ENCODE measurements at regions not wholly inside any gene's neighbourhood (a gene's known extent, or its start where the extent isn't known, plus 50 kb on each side); places are given as distances from the start of the nearest gene placed in this dataset.

DNA sequence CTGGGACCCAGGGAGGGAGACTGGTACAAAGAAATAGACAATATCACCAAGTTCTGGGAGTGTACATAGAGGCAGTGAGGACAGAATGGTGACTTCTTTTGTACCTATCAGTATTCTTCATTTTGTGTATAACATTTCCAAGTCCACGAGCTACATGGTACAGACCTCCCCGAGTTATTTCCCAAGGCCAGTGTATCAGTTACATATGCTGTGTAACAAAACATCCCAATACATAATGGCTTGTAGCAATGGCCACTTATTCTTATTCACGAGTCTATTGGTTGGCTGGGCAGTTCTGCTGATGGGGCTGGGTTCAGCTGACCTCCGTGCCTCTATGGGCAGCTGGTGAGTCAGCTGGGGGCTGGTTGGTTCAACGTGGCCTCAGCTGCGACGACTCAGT lies 98.7 kb upstream of the RFLNA start:
- WGBS, 2 experiments (ENCODE audit: extremely low coverage in 1 of 2, insufficient coverage in 1 of 2, insufficient read length in 1 of 2, insufficient replicate concordance in 2 of 2, low coverage in 1 of 2, low lambda C conversion rate in 2 of 2, missing lambda C conversion rate in 1 of 2): 87% methylated on average over 7 of the region's 7 CpGs; no CpG with 5 or more reads in 1 of the 2 experiments

More for the DNA sequence above, 98.7 kb upstream of the RFLNA start:
- no peak overlapping the region for H4K5ac ChIP-seq (ENCODE audit: insufficient read length, low read depth, low read length)
- no peak overlapping the region for H3K4me3 ChIP-seq (ENCODE audit: extremely low read depth in 1 of 4, insufficient read depth in 2 of 4, low read depth in 3 of 4, low read length in 4 of 4)
- H2BK5ac ChIP-seq (ENCODE audit: low read depth, low read length): no peak overlapping the region
- H3K56ac ChIP-seq (replicated peaks; ENCODE audit: insufficient read length, low read depth, low read length): no peak overlapping the region
- H4K8ac ChIP-seq (ENCODE audit: extremely low read depth, insufficient read depth, low read length): no peak overlapping the region
- H2AFZ ChIP-seq (ENCODE audit: low read length): no peak overlapping the region
- H3K9ac ChIP-seq (replicated peaks in 1 of 4; ENCODE audit: extremely low read depth in 1 of 4, low read depth in 3 of 4, low read length in 3 of 4): no peak overlapping the region
- H3K4ac ChIP-seq (replicated peaks; ENCODE audit: insufficient read length, low read depth, low read length): no peak overlapping the region
- no peak for FAIRE-seq
- H4K20me1 ChIP-seq (replicated peaks in 1 of 2; ENCODE audit: control insufficient read depth in 1 of 2, insufficient read depth in 2 of 2, low read length in 2 of 2): no peaks in the 10 kb centered on the region
- H3K27me3 ChIP-seq (replicated peaks in 1 of 4; ENCODE audit: control insufficient read depth in 3 of 4, extremely low read depth in 1 of 4, insufficient read depth in 3 of 4, low read length in 3 of 4): no peaks in the 10 kb centered on the region; a peak in 1 of 7 replicates
- H3K23me2 ChIP-seq (ENCODE audit: low read depth, low read length): peaks cover 1% of the 10 kb centered on the region; the same call in 1 of the 2 replicates
- H3K27ac ChIP-seq (ENCODE audit: low read depth, low read length): no peak overlapping the region
- H3K79me1 ChIP-seq (ENCODE audit: low read depth, low read length): no peaks in the 10 kb centered on the region
- H3K14ac ChIP-seq (ENCODE audit: insufficient read length): no peak overlapping the region
- H3K79me2 ChIP-seq (ENCODE audit: control insufficient read depth in 1 of 2, insufficient read depth in 2 of 2, low read length in 2 of 2): no peaks in the 10 kb centered on the region
- no peak overlapping the region for H3K4me2 ChIP-seq (ENCODE audit: insufficient read depth in 1 of 2, low read depth in 2 of 2, low read length in 2 of 2)
- TF ChIP-seq JUN (IDR thresholded peaks at IDR 0.05; ENCODE audit: low read depth, low read length) (no peak), KDM1A (IDR thresholded peaks at IDR 0.05; ENCODE audit: borderline replicate concordance, low read length) (no peak), SRF (IDR thresholded peaks at IDR 0.05; ENCODE audit: low read depth, low read length) (no peak), CREB1 (IDR thresholded peaks at IDR 0.05) (no peak), RXRA (IDR thresholded peaks at IDR 0.05; ENCODE audit: insufficient read depth, low read depth, low read length) (no peak), SIX5 (IDR thresholded peaks at IDR 0.05; ENCODE audit: low read depth, low read length) (no peak), EGR1 (IDR thresholded peaks at IDR 0.05; ENCODE audit: borderline replicate concordance, low read depth, low read length) (no peak), GABPA (IDR thresholded peaks at IDR 0.05; ENCODE audit: borderline replicate concordance, insufficient read depth, low read length) (no peak)
- H3K9me3 ChIP-seq (ENCODE audit: insufficient read depth in 2 of 2, low read depth in 1 of 2, low read length in 1 of 2): peaks cover 3 to 7% of the 10 kb centered on the region in 2 experiments; a peak in 3 of 4 replicates
- H2BK20ac ChIP-seq (ENCODE audit: low read length): no peak overlapping the region
- DNase-seq (ENCODE audit: low read depth in 1 of 2, low spot score in 2 of 2): no peak
- peak overlapping the region; percentile 12 for H4K91ac ChIP-seq (replicated peaks; ENCODE audit: insufficient read length, low read length)
- H2BK12ac ChIP-seq (ENCODE audit: low read depth, low read length): no peak overlapping the region
- 0 out of 7 replicates have a peak, but pooled peaks cover 0 to 4% (median 2%) of the 10 kb centered on the region in 4 experiments for H3K4me1 ChIP-seq (replicated peaks in 1 of 4; ENCODE audit: control insufficient read depth in 3 of 4, insufficient read depth in 4 of 4, low read length in 3 of 4)
- no peak overlapping the region for H3K18ac ChIP-seq (ENCODE audit: extremely low read depth, low read length)
- no peak overlapping the region for H2BK120ac ChIP-seq (replicated peaks; ENCODE audit: low read depth, low read length)
- no peak overlapping the region for H3K23ac ChIP-seq (ENCODE audit: insufficient read length)
- H2AK5ac ChIP-seq (ENCODE audit: low read depth, low read length): no peak overlapping the region
- no peak overlapping the region for H2BK15ac ChIP-seq (ENCODE audit: low read length)
- ChIA-PET CTCF (ENCODE audit: partially characterized antibody) (interaction anchor here (1.1 kb wide), 1 partner anchor 143 kb away, joined by 3 read pairs; no protein-coding TSS in a partner anchor), POLR2A (ENCODE audit: partially characterized antibody) (interaction anchor here (1.4 kb wide), 2 partner anchors 9 kb away, joined by 3 read pairs; no protein-coding TSS in a partner anchor)
- H3K36me3 ChIP-seq (ENCODE audit: control insufficient read depth in 2 of 4, insufficient read depth in 4 of 4, low read length in 3 of 4): no peaks in the 10 kb centered on the region
